Heart left ventricle (tissue), 16 donors: ENCODE measurements at regions not wholly inside any gene's neighbourhood (a gene's known extent, or its start where the extent isn't known, plus 50 kb on each side); places are given as distances from the start of the nearest gene placed in this dataset.
"Not testable (repeated sequence)": the region's sequence is repeated elsewhere in the genome, so short reads cannot be mapped to it uniquely, and the experiment has no call there.

Experiments
- ATAC-seq, 4 donors: fragments of 200-7000 bp; cut with Tn5 transposase; one replicate each; pipeline ENCODE4 v1.9.1; 2020 to 2022; ENCODE audit warnings: moderate library complexity in 4 of 4, mild to moderate bottlenecking in 3 of 4, moderate number of reproducible peaks in 1 of 4
- DNase-seq, 5 donors: peaks; one replicate each; pipeline ENCODE4 v3.0.0-alpha.2; 2020
- H3K27ac ChIP-seq, 12 donors: fragments of 200-600 bp; sonication (generic) in 4 of 12; one replicate each; pipeline versions ENCODE4 v1.5.0 to v1.8.0; 2016 to 2022; ENCODE audit warnings: mild to moderate bottlenecking in 2 of 12
- H3K27me3 ChIP-seq, 9 donors: fragments of 200-600 bp; sonication (generic) in 2 of 9; one replicate each; pipeline versions ENCODE4 v1.5.1 to v1.8.0; 2016 to 2022; ENCODE audit warnings: mild to moderate bottlenecking in 3 of 9
- H3K36me3 ChIP-seq, 9 donors: fragments of 200-600 bp; sonication (generic) in 2 of 9; one replicate each; pipeline versions ENCODE4 v1.5.0 to v1.8.0; 2018 to 2022; ENCODE audit warnings: mild to moderate bottlenecking in 2 of 9
- H3K4me1 ChIP-seq, 12 donors: fragments of 200-600 bp; sonication (generic) in 4 of 12; one replicate each; pipeline versions ENCODE4 v1.5.0 to v1.8.0; 2016 to 2022; ENCODE audit warnings: mild to moderate bottlenecking in 3 of 12
- H3K4me3 ChIP-seq, 12 donors: fragments of 200-600 bp; sonication (generic) in 4 of 12; one replicate each; pipeline versions ENCODE4 v1.5.0 to v1.8.0; 2017 to 2022; ENCODE audit warnings: mild to moderate bottlenecking in 9 of 12, moderate library complexity in 4 of 12
- H3K9me3 ChIP-seq, 12 donors: fragments of 200-600 bp; sonication (generic) in 4 of 12; one replicate each; pipeline versions ENCODE4 v1.5.0 to v1.8.0; 2016 to 2022; ENCODE audit warnings: mild to moderate bottlenecking in 1 of 12
- CTCF ChIP-seq, 12 donors: fragments of 200-600 bp; sonication (generic) in 4 of 12; IDR thresholded peaks; one replicate each; pipeline versions ENCODE4 v1.5.0 to v1.8.0; 2018 to 2022; ENCODE audit warnings: antibody characterized with exemption in 12 of 12, mild to moderate bottlenecking in 5 of 12
- POLR2A ChIP-seq, 2 donors: fragments of 450-650 bp; IDR thresholded peaks; one replicate each; pipeline ENCODE4 v1.6.1; 2017; ENCODE audit warnings: antibody characterized with exemption in 2 of 2, mild to moderate bottlenecking in 2 of 2, moderate library complexity in 2 of 2
- WGBS, 4 donors: extraction: QIAGEN DNeasy Blood & Tissue Kit in 2 of 4; methylation state at CpG; one replicate each; pipeline versions ENCODE4 v1.1.5 to v1.1.7; 2013 to 2018; 5-methylcytosine and 5-hydroxymethylcytosine counted together
- intact Hi-C, 10 donors: fragments of 100-400 bp; cut with DNase I; formaldehyde crosslinking; loops; one replicate each; pipeline versions ENCODE4 v1.11.1 to v1.14.2; 2022
- donor health status: ischemic (EF 13 %, LVEDD 7.1; RV severe dilation, severe dysfunction).
- donor health status: healthy with polysubstance abuse.
- donor health status: DM: no; HTN: yes; CAD: no.
- donor health status: DM: no; HTN: no; CAD: no.
- donor health status: ischemic (EF 25% LVEDD 6.9; RV normal size, moderate dysfunction).
- donor health status: ischemic (EF 25% LVEDD 5.7; RV mildly dilated, moderate dysfunction).
- donor health status: healthy.
- donor health status: DM: yes; HTN: yes; CAD: no.
- donor health status: ischemic (EF 35%, LVEDD 5.7; RV mildly dilated, moderate dysfunction).
- donor health status: nonischemic (EF 11% LVEDD 7.7; RV severe dilation, severe dysfunction).
- donor health status: DM: yes; HTN: yes; CAD: no.
- donor health status: PGD.
- donor health status: ischemic (EF 29% LVEDD 5.4; RV normal size, mild dysfunction).
- donor health status: nonischemic (EF 23%, LVEDD 6.1; RV moderate dilation, normal function).

DNA sequence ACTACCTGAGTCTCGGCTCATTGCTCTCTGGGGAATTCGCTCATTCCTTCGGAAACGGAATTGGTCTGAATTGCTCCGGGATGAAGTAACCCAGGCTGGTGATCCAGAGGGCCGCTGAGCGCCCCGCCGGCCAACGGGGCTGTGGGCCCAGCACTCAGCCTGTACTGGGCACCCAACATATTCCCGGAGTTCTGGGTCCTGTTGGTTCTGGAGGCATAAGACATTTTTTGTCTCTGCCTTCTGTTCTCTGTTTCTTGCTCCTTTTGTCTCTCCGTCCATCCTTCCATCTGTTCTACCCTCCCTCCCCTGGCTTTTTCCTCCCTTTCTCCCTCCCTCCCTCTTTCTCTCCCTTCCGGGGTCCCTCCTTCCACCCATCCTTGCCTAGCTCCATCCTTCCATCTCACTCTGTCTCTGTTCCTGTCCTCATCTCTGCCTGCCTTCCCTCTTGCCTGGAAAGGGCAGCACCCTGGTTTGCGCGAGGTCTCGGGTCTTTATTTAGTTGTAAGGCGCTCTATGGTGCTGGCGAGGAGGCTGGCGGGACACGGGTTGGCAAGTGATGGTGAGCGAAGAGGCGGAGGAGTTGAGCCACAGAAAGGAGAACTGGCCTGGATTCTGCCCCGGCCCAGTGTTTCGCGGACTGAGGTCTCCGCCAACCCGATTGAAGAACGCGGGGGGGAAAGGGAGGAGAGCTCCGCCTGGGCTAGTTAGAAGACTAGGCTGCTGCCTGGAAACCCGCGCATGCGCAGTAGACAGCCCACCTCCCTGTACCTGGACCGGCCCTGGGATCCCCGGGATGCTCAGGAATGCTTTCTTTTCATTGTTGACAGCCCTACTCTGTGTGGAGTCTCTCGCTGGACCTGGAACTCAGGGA, 1468.0 kb downstream of the FOXD4L5 start:
- H3K27me3 ChIP-seq, result peaks cover 0 to 20% (median 8%) of the 10 kb centered on the region in 9 donors
- no peaks in the 10 kb centered on the region for H3K36me3 ChIP-seq
- peak; percentile 86 to 91 (median 88) for ATAC-seq
- peak; percentile 75 to 93 (median 83) for DNase-seq
- peak overlapping the region in 8 of 12 donors; percentile 13 to 52 (median 29) for H3K4me3 ChIP-seq
- H3K4me1 ChIP-seq, result peaks cover 0 to 5% (median 0%) of the 10 kb centered on the region in 12 donors
- H3K9me3 ChIP-seq, result peaks cover 0 to 32% (median 2%) of the 10 kb centered on the region in 12 donors
- WGBS, 4 donors, result 22 to 29% (median 25%) methylated on average over 36 of the region's 36 CpGs
- TF ChIP-seq POLR2A (IDR thresholded peaks at IDR 0.05), result no peak
- TF ChIP-seq CTCF (IDR thresholded peaks at IDR 0.05), result no peak
- H3K27ac ChIP-seq, result peak overlapping the region in 1 of 12 donors; percentile 23
- intact Hi-C loops, result no loop called here

DNA sequence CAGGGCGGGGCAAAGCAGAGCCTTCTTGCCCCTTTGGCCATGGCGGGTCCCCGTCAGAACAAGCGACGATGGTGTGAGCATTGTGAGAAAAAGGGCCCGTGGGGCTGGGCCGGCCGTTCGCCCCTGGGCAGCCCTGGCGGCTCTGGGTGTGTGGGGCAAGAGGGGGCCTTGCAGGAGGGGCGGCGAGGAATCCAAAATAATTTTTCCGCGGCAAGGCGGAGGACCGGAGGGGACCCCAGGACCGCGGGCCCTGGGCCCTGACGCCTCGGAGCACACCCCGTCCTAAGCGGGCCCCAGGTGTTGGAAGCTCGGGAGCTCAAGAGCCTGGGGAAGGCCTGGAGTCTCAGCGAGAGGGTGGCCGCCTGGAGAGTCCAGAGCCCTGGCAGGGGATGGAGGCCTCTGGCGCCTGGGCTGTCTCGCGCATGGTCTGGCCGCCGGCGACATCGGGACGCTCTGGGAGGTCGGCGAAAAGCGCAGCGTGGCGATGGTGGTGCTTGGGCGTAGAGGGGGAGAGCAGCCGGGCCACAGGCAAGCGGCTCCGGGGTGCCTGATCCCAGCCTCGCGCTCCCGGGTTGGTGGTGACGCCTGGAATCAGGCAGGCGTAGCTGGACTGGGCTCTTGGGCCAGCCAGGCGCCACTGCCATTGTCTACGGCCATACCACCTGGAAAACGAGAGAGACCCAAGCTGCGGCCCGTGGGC, 1469.9 kb downstream of the FOXD4L5 start:
- DNase-seq, result peak in 1 of 5 donors; percentile 65
- H3K4me3 ChIP-seq, result peak overlapping the region in 1 of 12 donors; percentile 8
- ATAC-seq, H3K27ac ChIP-seq, intact Hi-C loops, H3K36me3 ChIP-seq, H3K4me1 ChIP-seq: not testable (repeated sequence)
- peaks cover 0 to 37% (median 2%) of the 10 kb centered on the region in 12 donors for H3K9me3 ChIP-seq
- H3K27me3 ChIP-seq, result peaks cover 0 to 21% (median 5%) of the 10 kb centered on the region in 9 donors
- 47 to 84% (median 64%) methylated on average over 11 to 52 of the region's 52 CpGs for WGBS, 4 donors

DNA sequence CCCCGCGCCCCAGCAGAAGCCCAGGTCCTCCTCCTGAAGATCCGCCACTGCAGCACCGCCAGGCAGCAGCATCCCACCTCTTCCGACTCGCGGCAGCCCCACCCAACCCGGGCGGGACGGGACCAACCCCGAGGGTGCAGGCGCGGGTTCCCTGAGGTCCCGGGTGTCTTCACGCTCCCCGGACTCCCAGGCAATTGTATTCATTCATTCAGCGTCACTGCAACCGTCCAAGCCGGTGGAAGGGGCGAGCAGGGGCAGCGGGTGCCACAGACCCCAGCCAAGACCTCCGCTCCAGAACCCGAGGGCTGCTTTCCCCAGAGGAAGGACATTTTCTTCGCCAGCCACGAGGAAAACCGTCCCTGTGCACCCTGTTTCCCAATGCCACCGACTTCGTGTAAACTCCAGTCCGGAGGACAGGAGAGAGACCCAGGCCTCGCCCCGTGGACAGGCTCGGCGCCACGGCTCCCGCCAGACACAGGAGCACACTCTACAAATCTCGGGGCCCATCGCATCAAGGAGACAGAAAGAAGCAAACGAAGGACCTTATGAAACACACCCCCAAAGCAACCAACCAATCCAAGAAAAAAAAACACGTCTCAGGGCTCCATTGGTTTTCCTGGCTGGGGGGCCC, 1471.5 kb downstream of the FOXD4L5 start:
- peaks cover 0 to 33% (median 2%) of the 10 kb centered on the region in 12 donors for H3K9me3 ChIP-seq
- 41 to 65% (median 50%) methylated on average over 17 to 39 of the region's 39 CpGs for WGBS, 4 donors

GRCh38 chr9:63812822-63813221, 1472.2 kb downstream of the FOXD4L5 start:
- H3K9me3 ChIP-seq, result peaks cover 0 to 28% (median under 1%) of the 10 kb centered on the region in 12 donors
- DNase-seq (peak in 1 of 5 donors; percentile 65), ATAC-seq (peak; percentile 65 to 89 (median 82))

More for the DNA sequence above, 1471.5 kb downstream of the FOXD4L5 start:
- H3K4me1 ChIP-seq, H3K36me3 ChIP-seq, ATAC-seq, intact Hi-C loops: not testable (repeated sequence)
- Histone ChIP-seq H3K27me3 (peaks cover 0 to 21% (median 5%) of the 10 kb centered on the region in 9 donors), H3K4me3 (peak overlapping the region in 7 of 12 donors; percentile 4 to 45 (median 21)), H3K27ac (peak overlapping the region in 3 of 12 donors; percentile 23 to 57 (median 42))
- peak in 2 of 5 donors; percentile 31 to 64 for DNase-seq

GRCh38 chr9:63804205-63804604, 1480.8 kb downstream of the FOXD4L5 start:
- H3K27ac ChIP-seq, intact Hi-C loops, H3K36me3 ChIP-seq, H3K4me1 ChIP-seq, H3K27me3 ChIP-seq, DNase-seq, ATAC-seq, H3K9me3 ChIP-seq, H3K4me3 ChIP-seq: not testable (repeated sequence)
- 60 to 64% (median 62%) methylated on average over 5 of the region's 5 CpGs for WGBS, 4 donors

More at GRCh38 chr9:63812822-63813221, 1472.2 kb downstream of the FOXD4L5 start:
- H3K4me1 ChIP-seq, H3K36me3 ChIP-seq, intact Hi-C loops: not testable (repeated sequence)
- peaks cover 0 to 20% (median 5%) of the 10 kb centered on the region in 9 donors for H3K27me3 ChIP-seq
- peak overlapping the region in 4 of 12 donors; percentile 23 to 57 (median 38) for H3K27ac ChIP-seq
- peak overlapping the region in 5 of 12 donors; percentile 9 to 45 (median 21) for H3K4me3 ChIP-seq
- 34 to 52% (median 49%) methylated on average over 16 to 34 of the region's 34 CpGs for whole genome bisulfite sequencing, 4 donors

DNA sequence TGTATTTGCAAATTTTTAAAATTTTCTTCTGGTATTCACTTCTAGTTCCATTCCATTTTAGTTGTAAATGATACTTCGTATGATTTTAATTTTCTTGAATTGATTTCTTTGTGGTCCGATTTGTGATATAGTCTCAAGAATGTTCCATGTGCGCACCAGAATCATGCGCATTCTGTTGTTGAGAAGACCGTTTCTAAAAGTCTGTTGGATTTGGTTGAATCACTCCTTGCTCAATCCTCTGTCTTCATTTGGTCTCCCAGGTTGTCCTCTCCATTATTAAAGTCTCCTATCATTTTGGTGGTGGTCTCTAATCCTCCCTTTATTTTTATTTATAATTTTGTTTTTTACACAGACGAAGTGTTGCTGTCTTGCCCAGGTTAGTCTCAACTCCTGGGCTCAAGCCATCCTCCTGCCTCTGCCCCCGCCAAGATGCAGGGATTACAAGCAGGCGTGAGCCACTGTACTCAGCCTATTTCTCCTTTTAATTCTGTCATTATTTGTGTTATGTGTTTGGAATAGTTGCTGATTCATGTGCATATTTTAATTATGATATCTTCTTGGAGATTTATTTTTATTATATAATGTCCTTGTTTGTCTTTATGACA, 1490.8 kb downstream of the FOXD4L5 start:
- H3K27ac ChIP-seq, DNase-seq, H3K27me3 ChIP-seq, intact Hi-C loops, H3K36me3 ChIP-seq, H3K4me3 ChIP-seq, H3K4me1 ChIP-seq: not testable (repeated sequence)
- H3K9me3 ChIP-seq, result peaks cover 0 to 26% (median 1%) of the 10 kb centered on the region in 12 donors
- 53 to 59% (median 57%) methylated on average over 8 of the region's 8 CpGs for WGBS, 4 donors
- peak in 1 of 4 donors; percentile 22 for ATAC-seq

- H3K27ac ChIP-seq, H3K27me3 ChIP-seq, ATAC-seq, intact Hi-C loops, H3K4me3 ChIP-seq, H3K4me1 ChIP-seq, H3K36me3 ChIP-seq, DNase-seq: not testable (repeated sequence)
- WGBS, 4 donors, result 26 to 33% (median 30%) methylated on average over 3 of the region's 3 CpGs
- peaks cover 0 to 22% (median 0%) of the 10 kb centered on the region in 12 donors for H3K9me3 ChIP-seq
These were observed 1497.6 kb downstream of the FOXD4L5 start for GRCh38 chr9:63787454-63787853.

- H3K9me3 ChIP-seq, result peaks cover 0 to 16% (median 0%) of the 10 kb centered on the region in 12 donors
- intact Hi-C loops, H3K4me1 ChIP-seq, ATAC-seq, H3K36me3 ChIP-seq, DNase-seq, H3K27ac ChIP-seq, H3K27me3 ChIP-seq, H3K4me3 ChIP-seq: not testable (repeated sequence)
- WGBS, 4 donors, result 77 to 83% (median 78%) methylated on average over 9 to 15 of the region's 15 CpGs
These were observed 1500.0 kb downstream of the FOXD4L5 start for GRCh38 chr9:63785059-63785458.
